ENCODE measurements at regions not wholly inside any gene's neighbourhood (a gene's known extent, or its start where the extent isn't known, plus 50 kb on each side); places are given as distances from the start of the nearest gene placed in this dataset.

DNA sequence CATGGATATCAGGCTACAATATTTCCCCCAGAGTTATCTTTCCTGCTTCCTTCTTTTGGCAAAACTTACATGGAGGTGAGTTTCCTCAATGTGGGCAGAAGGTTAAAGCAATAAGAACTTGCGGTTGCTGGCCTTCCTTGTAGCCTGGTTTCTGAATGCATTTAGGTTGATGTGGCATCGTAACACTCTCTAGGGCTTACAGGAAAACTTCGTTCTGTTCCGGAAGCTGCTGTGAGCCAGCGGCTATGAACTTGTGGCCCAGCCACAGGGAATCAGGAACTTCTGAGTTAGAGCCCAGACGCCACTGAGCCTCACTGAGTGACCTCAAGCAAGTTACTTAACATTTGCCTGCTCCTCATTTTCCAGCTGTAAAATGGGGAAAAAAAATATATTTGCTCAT lies 623.4 kb upstream of the ADAMTS5 start:
- TF ChIP-seq, protein P1, sequence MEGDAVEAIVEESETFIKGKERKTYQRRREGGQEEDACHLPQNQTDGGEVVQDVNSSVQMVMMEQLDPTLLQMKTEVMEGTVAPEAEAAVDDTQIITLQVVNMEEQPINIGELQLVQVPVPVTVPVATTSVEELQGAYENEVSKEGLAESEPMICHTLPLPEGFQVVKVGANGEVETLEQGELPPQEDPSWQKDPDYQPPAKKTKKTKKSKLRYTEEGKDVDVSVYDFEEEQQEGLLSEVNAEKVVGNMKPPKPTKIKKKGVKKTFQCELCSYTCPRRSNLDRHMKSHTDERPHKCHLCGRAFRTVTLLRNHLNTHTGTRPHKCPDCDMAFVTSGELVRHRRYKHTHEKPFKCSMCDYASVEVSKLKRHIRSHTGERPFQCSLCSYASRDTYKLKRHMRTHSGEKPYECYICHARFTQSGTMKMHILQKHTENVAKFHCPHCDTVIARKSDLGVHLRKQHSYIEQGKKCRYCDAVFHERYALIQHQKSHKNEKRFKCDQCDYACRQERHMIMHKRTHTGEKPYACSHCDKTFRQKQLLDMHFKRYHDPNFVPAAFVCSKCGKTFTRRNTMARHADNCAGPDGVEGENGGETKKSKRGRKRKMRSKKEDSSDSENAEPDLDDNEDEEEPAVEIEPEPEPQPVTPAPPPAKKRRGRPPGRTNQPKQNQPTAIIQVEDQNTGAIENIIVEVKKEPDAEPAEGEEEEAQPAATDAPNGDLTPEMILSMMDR (IDR thresholded peaks at IDR 0.05; ENCODE audit: borderline replicate concordance, extremely low read depth, low read length, poor library complexity, severe bottlenecking): no peak
- no peak for TF ChIP-seq EZH2 (IDR thresholded peaks at IDR 0.05; ENCODE audit: borderline replicate concordance, low read depth, low read length, severe bottlenecking)
